Loucy (cell line): ENCODE measurements at regions not wholly inside any gene's neighbourhood (a gene's known extent, or its start where the extent isn't known, plus 50 kb on each side); places are given as distances from the start of the nearest gene placed in this dataset.

Experiments used
- H2AFZ ChIP-seq: fragments of 200-600 bp; sonication (generic); 2 replicates; pipeline ENCODE4 v1.6.0; 2016; ENCODE audit warnings: antibody characterized with exemption, mild to moderate bottlenecking, low read length, moderate library complexity
- H3F3A ChIP-seq: fragments of 200-600 bp; 2 replicates; pipeline ENCODE4 v1.6.0; 2016; ENCODE audit warnings: antibody characterized with exemption, low read depth, mild to moderate bottlenecking
- H3K27me3 ChIP-seq: fragments of 200-600 bp; sonication (generic); 2 replicates; pipeline ENCODE4 v1.6.1; 2014; ENCODE audit warnings: low read length, mild to moderate bottlenecking; ENCODE audit not compliant: insufficient read depth, poor library complexity, severe bottlenecking
- H3K36me3 ChIP-seq: fragments of 200-600 bp; sonication (generic); 2 replicates; pipeline ENCODE4 v1.6.1; 2016; ENCODE audit warnings: low read length; ENCODE audit not compliant: insufficient read depth
- H3K4me1 ChIP-seq: fragments of 200-600 bp; sonication (generic); 2 replicates; pipeline ENCODE4 v1.5.1; 2014; ENCODE audit warnings: low read length, mild to moderate bottlenecking; ENCODE audit not compliant: insufficient read depth, poor library complexity, severe bottlenecking
- H3K4me2 ChIP-seq: fragments of 200-600 bp; sonication (generic); 2 replicates; pipeline ENCODE4 v1.6.0; 2014; ENCODE audit warnings: antibody characterized with exemption, low read length, low read depth, mild to moderate bottlenecking; ENCODE audit not compliant: poor library complexity, severe bottlenecking
- H3K4me3 ChIP-seq: fragments of 200-600 bp; sonication (generic); 2 replicates; pipeline ENCODE4 v1.5.1; 2014; ENCODE audit warnings: low read length, mild to moderate bottlenecking, mixed read lengths; ENCODE audit not compliant: poor library complexity, severe bottlenecking
- H3K79me2 ChIP-seq: fragments of 200-600 bp; sonication (generic); 2 replicates; pipeline ENCODE4 v1.6.1; 2014; ENCODE audit warnings: low read length; ENCODE audit not compliant: insufficient read depth
- H3K9ac ChIP-seq: fragments of 200-600 bp; sonication (generic); 2 replicates; pipeline ENCODE4 v1.6.0; 2014; ENCODE audit warnings: mild to moderate bottlenecking, low read depth, low read length, moderate library complexity; ENCODE audit not compliant: poor library complexity, severe bottlenecking
- H3K9me2 ChIP-seq: fragments of 200-600 bp; sonication (generic); replicated peaks from 2 replicates; pipeline ENCODE4 v1.6.1; 2016; ENCODE audit warnings: low read depth, low read length, mixed read lengths
- H3K9me3 ChIP-seq: fragments of 200-600 bp; sonication (generic); 2 replicates; pipeline ENCODE4 v1.6.1; 2014; ENCODE audit warnings: mild to moderate bottlenecking, antibody characterized with exemption, low read length, low read depth; ENCODE audit not compliant: insufficient read depth
- H4K20me1 ChIP-seq: fragments of 200-600 bp; sonication (generic); 2 replicates; pipeline ENCODE4 v1.6.0; 2014; ENCODE audit warnings: antibody characterized with exemption, low read length, mild to moderate bottlenecking; ENCODE audit not compliant: insufficient read depth, poor library complexity, severe bottlenecking
- EZH2phosphoT487 ChIP-seq: fragments of 200-600 bp; IDR thresholded peaks from 2 replicates; pipeline ENCODE4 v1.6.1; 2018; ENCODE audit warnings: antibody characterized with exemption, mild to moderate bottlenecking, moderate library complexity, borderline replicate concordance
- TF ChIP-seq, protein P1 (sequence below): fragments of 200-600 bp; sonication (generic); conservative IDR thresholded peaks from 2 replicates; pipeline ENCODE4 v1.5.1; 2014; ENCODE audit warnings: mild to moderate bottlenecking, antibody characterized with exemption, low read length

DNA sequence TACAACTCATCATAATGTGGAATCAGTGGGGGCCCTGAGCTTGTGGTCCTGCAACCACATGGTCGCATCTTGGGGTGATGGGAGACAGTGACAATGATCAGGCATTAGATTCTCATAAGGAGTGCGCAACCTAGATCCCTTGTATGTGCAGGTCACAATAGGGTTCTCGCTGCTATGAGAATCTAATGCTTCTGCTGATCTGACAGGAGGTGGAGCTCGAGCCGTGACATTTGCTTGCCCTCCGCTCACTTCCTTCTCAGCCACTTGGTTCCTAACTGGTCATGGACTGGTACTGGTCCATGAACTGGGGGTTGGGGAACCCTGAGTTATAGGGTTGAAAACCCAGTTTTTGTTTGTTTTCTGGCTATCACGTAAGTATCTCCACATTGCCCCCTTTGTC lies 1290.9 kb upstream of the ATXN8OS start:
- H3K79me2 ChIP-seq, result no peaks in the 10 kb centered on the region
- no peaks in the 10 kb centered on the region for H3F3A ChIP-seq
- H3K4me3 ChIP-seq, result no peak overlapping the region
- no peaks in the 10 kb centered on the region for H3K36me3 ChIP-seq
- H3K4me2 ChIP-seq, result no peak overlapping the region
- H4K20me1 ChIP-seq, result no peaks in the 10 kb centered on the region
- no peaks in the 10 kb centered on the region for H3K27me3 ChIP-seq
- no peaks in the 10 kb centered on the region for H3K9me2 ChIP-seq
- no peak overlapping the region for H3K9ac ChIP-seq
- no peaks in the 10 kb centered on the region for H3K4me1 ChIP-seq
- no peaks in the 10 kb centered on the region for H3K9me3 ChIP-seq
- H2AFZ ChIP-seq, result no peak overlapping the region
- TF ChIP-seq, protein P1, sequence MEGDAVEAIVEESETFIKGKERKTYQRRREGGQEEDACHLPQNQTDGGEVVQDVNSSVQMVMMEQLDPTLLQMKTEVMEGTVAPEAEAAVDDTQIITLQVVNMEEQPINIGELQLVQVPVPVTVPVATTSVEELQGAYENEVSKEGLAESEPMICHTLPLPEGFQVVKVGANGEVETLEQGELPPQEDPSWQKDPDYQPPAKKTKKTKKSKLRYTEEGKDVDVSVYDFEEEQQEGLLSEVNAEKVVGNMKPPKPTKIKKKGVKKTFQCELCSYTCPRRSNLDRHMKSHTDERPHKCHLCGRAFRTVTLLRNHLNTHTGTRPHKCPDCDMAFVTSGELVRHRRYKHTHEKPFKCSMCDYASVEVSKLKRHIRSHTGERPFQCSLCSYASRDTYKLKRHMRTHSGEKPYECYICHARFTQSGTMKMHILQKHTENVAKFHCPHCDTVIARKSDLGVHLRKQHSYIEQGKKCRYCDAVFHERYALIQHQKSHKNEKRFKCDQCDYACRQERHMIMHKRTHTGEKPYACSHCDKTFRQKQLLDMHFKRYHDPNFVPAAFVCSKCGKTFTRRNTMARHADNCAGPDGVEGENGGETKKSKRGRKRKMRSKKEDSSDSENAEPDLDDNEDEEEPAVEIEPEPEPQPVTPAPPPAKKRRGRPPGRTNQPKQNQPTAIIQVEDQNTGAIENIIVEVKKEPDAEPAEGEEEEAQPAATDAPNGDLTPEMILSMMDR, result no peak
- no peak for TF ChIP-seq EZH2phosphoT487

DNA sequence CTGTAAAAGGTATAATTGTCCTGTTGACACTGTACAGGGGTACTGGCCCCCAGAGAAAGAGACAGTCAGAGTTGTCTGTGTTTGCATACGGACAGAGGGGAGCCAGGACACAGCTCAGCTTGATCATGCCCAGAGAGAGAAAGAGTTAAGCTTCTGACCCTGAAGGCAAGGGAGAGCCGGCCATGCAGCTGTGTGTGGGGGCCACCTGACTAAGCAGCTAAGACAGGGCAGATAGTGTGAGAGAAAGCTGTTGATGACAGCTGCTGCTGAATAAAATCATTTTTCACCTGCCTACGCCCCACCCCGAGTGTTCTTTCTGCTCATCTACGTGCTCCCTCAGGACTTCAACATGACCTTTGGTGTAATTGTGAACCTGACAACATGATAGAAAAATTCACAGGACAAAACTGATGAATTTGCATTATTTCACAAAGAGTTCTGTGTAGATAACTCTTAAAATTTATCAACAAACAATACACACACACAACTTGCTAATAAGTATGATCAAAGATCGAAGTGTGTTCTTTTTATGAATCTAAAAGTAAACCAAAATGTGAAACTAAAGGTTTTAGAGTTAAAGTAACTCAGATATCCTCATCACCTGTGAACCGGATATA lies 1294.3 kb upstream of the ATXN8OS start:
- Histone ChIP-seq H2AFZ (no peak overlapping the region; the same call in 1 of the 2 replicates), H3K9ac (no peak overlapping the region), H3K4me1 (no peaks in the 10 kb centered on the region), H3K79me2 (no peaks in the 10 kb centered on the region), H3K9me3 (no peaks in the 10 kb centered on the region), H3K9me2 (no peaks in the 10 kb centered on the region), H3F3A (no peaks in the 10 kb centered on the region), H3K36me3 (no peaks in the 10 kb centered on the region), H4K20me1 (no peaks in the 10 kb centered on the region), H3K4me3 (no peak overlapping the region), H3K4me2 (no peak overlapping the region), H3K27me3 (no peaks in the 10 kb centered on the region)
- no peak for TF ChIP-seq EZH2phosphoT487
- TF ChIP-seq, protein P1, result no peak

- Histone ChIP-seq H3K9me2 (no peaks in the 10 kb centered on the region), H3F3A (no peaks in the 10 kb centered on the region), H4K20me1 (no peaks in the 10 kb centered on the region), H3K9ac (no peak overlapping the region), H3K4me2 (no peak overlapping the region), H3K79me2 (no peaks in the 10 kb centered on the region), H3K36me3 (no peaks in the 10 kb centered on the region), H3K9me3 (no peaks in the 10 kb centered on the region), H2AFZ (no peak overlapping the region), H3K4me3 (no peak overlapping the region), H3K27me3 (no peaks in the 10 kb centered on the region), H3K4me1 (no peaks in the 10 kb centered on the region)
- TF ChIP-seq EZH2phosphoT487, result no peak
- TF ChIP-seq, protein P1, result peak; percentile 24; the same call in 1 of the 2 replicates
Measured at GRCh38 chr13:68810660-68811059, 1297.0 kb upstream of the ATXN8OS start.
